WTC11 (cell line): ENCODE measurements at regions not wholly inside any gene's neighbourhood (a gene's known extent, or its start where the extent isn't known, plus 50 kb on each side); places are given as distances from the start of the nearest gene placed in this dataset.

ENCODE experiments used
- ATAC-seq: fragments of 200-7000 bp; cut with Tn5 transposase; 2 replicates; pipeline ENCODE4 v1.10.0; 2021; ENCODE audit warnings: mild to moderate bottlenecking, moderate library complexity
- CTCF ChIA-PET: fragments of 300-600 bp; sonication (Branson Sonifier 250); formaldehyde crosslinking; loops from one replicate; lab custom pipeline; 2021; ENCODE audit warnings: antibody characterized with exemption; lab: Charles Lee
- POLR2A ChIA-PET: fragments of 350-600 bp; sonication (Branson Sonifier 250); formaldehyde crosslinking; loops from one replicate; lab custom pipeline; 2021; ENCODE audit warnings: antibody characterized with exemption; lab: Charles Lee
- DNase-seq: peaks from one replicate; pipeline ENCODE4 v3.0.0; 2021; ENCODE audit warnings: low spot score
- H3K27ac Mint-ChIP-seq: 2 replicates; pipeline ENCODE4 v1.8.0; 2021; ENCODE audit warnings: mixed read lengths
- H3K27me3 Mint-ChIP-seq: 2 replicates; pipeline ENCODE4 v1.8.0; 2021; ENCODE audit warnings: low read depth, mild to moderate bottlenecking, moderate library complexity, mixed read lengths
- H3K36me3 Mint-ChIP-seq: 2 replicates; pipeline ENCODE4 v1.8.0; 2021; ENCODE audit warnings: mixed read lengths
- H3K4me1 Mint-ChIP-seq: 2 replicates; pipeline ENCODE4 v1.8.0; 2022; ENCODE audit warnings: mixed read lengths
- H3K4me3 Mint-ChIP-seq: 2 replicates; pipeline ENCODE4 v1.8.0; 2021; ENCODE audit warnings: mild to moderate bottlenecking, moderate library complexity, mixed read lengths
- H3K9me3 Mint-ChIP-seq: 2 replicates; pipeline ENCODE4 v1.8.0; 2021; ENCODE audit warnings: mixed read lengths
- ATF2 ChIP-seq: sonication (generic); formaldehyde crosslinking; IDR thresholded peaks from 2 replicates; pipeline ENCODE4 v1.8.1; 2022; ENCODE audit warnings: low read depth, missing genetic modification reagents, borderline replicate concordance
- CREB1 ChIP-seq: sonication (generic); formaldehyde crosslinking; IDR thresholded peaks from 2 replicates; pipeline ENCODE4 v1.8.0; 2023; ENCODE audit warnings: mild to moderate bottlenecking, missing genetic modification reagents
- MAX ChIP-seq: sonication (generic); formaldehyde crosslinking; IDR thresholded peaks from 2 replicates; pipeline ENCODE4 v1.8.0; 2022; ENCODE audit warnings: mild to moderate bottlenecking, missing genetic modification reagents
- MYBL2 ChIP-seq: sonication (generic); formaldehyde crosslinking; IDR thresholded peaks from 2 replicates; pipeline ENCODE4 v1.8.1; 2023; ENCODE audit warnings: mild to moderate bottlenecking, moderate library complexity, missing genetic modification reagents
- PRRX2 ChIP-seq: fragments of 250-450 bp; sonication (Bioruptor Pico); IDR thresholded peaks from 2 replicates; pipeline ENCODE4 v1.8.0; 2021; ENCODE audit warnings: mild to moderate bottlenecking
- TP53 ChIP-seq: sonication (generic); formaldehyde crosslinking; IDR thresholded peaks from 2 replicates; pipeline ENCODE4 v1.8.1; 2023; ENCODE audit warnings: mild to moderate bottlenecking, missing genetic modification reagents
- USF2 ChIP-seq: sonication (generic); formaldehyde crosslinking; IDR thresholded peaks from 2 replicates; pipeline ENCODE4 v1.8.1; 2023; ENCODE audit warnings: mild to moderate bottlenecking, missing genetic modification reagents, moderate library complexity
- ZNF138 ChIP-seq: sonication (generic); formaldehyde crosslinking; conservative IDR thresholded peaks from 2 replicates; pipeline ENCODE4 v1.8.1; 2022; ENCODE audit warnings: mild to moderate bottlenecking, moderate library complexity, missing genetic modification reagents
- TF ChIP-seq, protein P1 (sequence below): sonication (generic); formaldehyde crosslinking; IDR thresholded peaks from 2 replicates; pipeline ENCODE4 v1.8.0; 2022; ENCODE audit warnings: mild to moderate bottlenecking, missing genetic modification reagents

DNA sequence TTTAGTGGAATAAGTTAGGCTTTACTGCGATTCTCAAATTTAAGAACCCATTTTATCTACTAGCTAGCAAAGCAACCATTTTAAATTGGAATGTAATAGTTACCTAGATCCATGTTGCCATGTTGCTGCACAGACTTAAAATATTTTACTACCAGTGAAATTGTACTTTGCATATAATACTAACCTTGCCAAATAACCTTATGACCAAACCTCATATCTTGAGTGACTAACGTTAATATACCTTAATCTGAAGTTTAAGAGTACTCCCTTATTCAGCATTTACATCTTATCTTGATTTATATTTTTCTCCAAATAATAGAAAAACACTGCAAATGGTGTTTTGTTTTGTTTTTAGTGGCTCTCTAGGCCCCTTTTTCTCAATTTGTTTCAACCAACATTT lies 50.3 kb upstream of the NAB1 start:
- no peak for TF ChIP-seq TP53 (CRISPR knock-in tag)
- H3K4me3 Mint-ChIP-seq: no peak overlapping the region
- H3K9me3 Mint-ChIP-seq: peaks cover 6% of the 10 kb centered on the region; the same call in 1 of the 2 replicates
- no peaks in the 10 kb centered on the region for H3K27me3 Mint-ChIP-seq
- peaks cover 5% of the 10 kb centered on the region; the same call in 1 of the 2 replicates for H3K4me1 Mint-ChIP-seq
- ChIA-PET POLR2A (no interaction called here), CTCF (no interaction called here)
- H3K36me3 Mint-ChIP-seq: no peaks in the 10 kb centered on the region
- DNase-seq (no peak), ATAC-seq (no peak)
- H3K27ac Mint-ChIP-seq: no peak overlapping the region

GRCh38 chr2:190599073-190599472 lies 49.8 kb upstream of the NAB1 start:
- peaks cover 6% of the 10 kb centered on the region; the same call in 1 of the 2 replicates for H3K9me3 Mint-ChIP-seq
- ChIA-PET POLR2A (no interaction called here), CTCF (no interaction called here)
- ATAC-seq: no peak
- no peak overlapping the region for H3K4me3 Mint-ChIP-seq
- DNase-seq: no peak
- H3K27me3 Mint-ChIP-seq: no peaks in the 10 kb centered on the region
- peaks cover 5% of the 10 kb centered on the region; the same call in 1 of the 2 replicates for H3K4me1 Mint-ChIP-seq
- no peak overlapping the region for H3K27ac Mint-ChIP-seq
- TF ChIP-seq USF2 (CRISPR knock-in tag): no peak
- TF ChIP-seq ATF2: no peak
- TF ChIP-seq MAX (CRISPR knock-in tag): no peak
- TF ChIP-seq CREB1 (CRISPR knock-in tag): no peak
- TF ChIP-seq, protein P1, sequence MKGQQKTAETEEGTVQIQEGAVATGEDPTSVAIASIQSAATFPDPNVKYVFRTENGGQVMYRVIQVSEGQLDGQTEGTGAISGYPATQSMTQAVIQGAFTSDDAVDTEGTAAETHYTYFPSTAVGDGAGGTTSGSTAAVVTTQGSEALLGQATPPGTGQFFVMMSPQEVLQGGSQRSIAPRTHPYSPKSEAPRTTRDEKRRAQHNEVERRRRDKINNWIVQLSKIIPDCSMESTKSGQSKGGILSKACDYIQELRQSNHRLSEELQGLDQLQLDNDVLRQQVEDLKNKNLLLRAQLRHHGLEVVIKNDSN (CRISPR knock-in tag): no peak
- TF ChIP-seq PRRX2 (CRISPR knock-in tag): no peak
- no peak for TF ChIP-seq ZNF138 (CRISPR knock-in tag)
- TF ChIP-seq MYBL2 (CRISPR knock-in tag): no peak
- no peak for TF ChIP-seq TP53 (CRISPR knock-in tag)
- no peaks in the 10 kb centered on the region for H3K36me3 Mint-ChIP-seq
